Lung (tissue), 11 donors: ENCODE measurements at regions not wholly inside any gene's neighbourhood (a gene's known extent, or its start where the extent isn't known, plus 50 kb on each side); places are given as distances from the start of the nearest gene placed in this dataset.

ENCODE experiments used
- ATAC-seq: fragments of 200-7000 bp; cut with Tn5 transposase; one replicate; pipeline ENCODE4 v1.9.1; 2020; ENCODE audit warnings: moderate number of reproducible peaks; ENCODE audit not compliant: insufficient read depth, low FRiP score
- DNase-seq, 3 donors: peaks; one replicate each; pipeline ENCODE4 v3.0.0-alpha.2; 2013 to 2017
- H3K27ac ChIP-seq, 2 donors: one replicate each; pipeline ENCODE4 v1.5.1; 2013; ENCODE audit warnings: mild to moderate bottlenecking in 2 of 2, moderate library complexity in 2 of 2, control low read depth in 1 of 2, inconsistent platforms in 1 of 2, low read depth in 1 of 2, low read length in 1 of 2
- H3K27me3 ChIP-seq, 3 donors: one replicate each; pipeline ENCODE4 v1.5.1; 2013; ENCODE audit warnings: low read length in 2 of 3; ENCODE audit not compliant: control insufficient read depth in 3 of 3, insufficient read depth in 3 of 3
- H3K36me3 ChIP-seq, 4 donors: one replicate each; pipeline ENCODE4 v1.5.1; 2013; ENCODE audit warnings: low read length in 4 of 4, mild to moderate bottlenecking in 1 of 4, moderate library complexity in 1 of 4; ENCODE audit not compliant: control insufficient read depth in 4 of 4, insufficient read depth in 4 of 4
- H3K4me1 ChIP-seq, 5 donors: one replicate each; pipeline ENCODE4 v1.5.1; 2013; ENCODE audit warnings: low read length in 5 of 5, mild to moderate bottlenecking in 2 of 5, moderate library complexity in 1 of 5; ENCODE audit not compliant: control insufficient read depth in 5 of 5, insufficient read depth in 5 of 5
- H3K4me3 ChIP-seq: one replicate; pipeline ENCODE4 v1.5.1; 2013; ENCODE audit warnings: mild to moderate bottlenecking, control low read depth, moderate library complexity
- H3K9ac ChIP-seq, 2 donors: one replicate each; pipeline ENCODE4 v1.5.1; 2013; ENCODE audit warnings: low read length in 2 of 2, control low read depth in 1 of 2; ENCODE audit not compliant: insufficient read depth in 1 of 2
- H3K9me3 ChIP-seq, 4 donors: one replicate each; pipeline ENCODE4 v1.5.1; 2013; ENCODE audit warnings: low read length in 3 of 4, mild to moderate bottlenecking in 1 of 4, moderate library complexity in 1 of 4; ENCODE audit not compliant: control insufficient read depth in 4 of 4, insufficient read depth in 3 of 4
- WGBS, 2 donors: extraction: QIAGEN DNeasy Blood & Tissue Kit; methylation state at CpG; one replicate each; pipeline ENCODE4 v1.1.7; 2013; 5-methylcytosine and 5-hydroxymethylcytosine counted together
- TF ChIP-seq, protein P1 (sequence below): IDR thresholded peaks from 2 replicates; pipeline ENCODE4 v1.5.1; 2012; ENCODE audit warnings: mild to moderate bottlenecking; ENCODE audit errors: control extremely low read depth, extremely low read depth
- donor health status: control.
- donor health status: control.
- donor health status: Bipolar disorder and iron deficiency.
- donor health status: healthy.
- donor health status: DM: yes; HTN: yes; CAD: no.

GRCh38 chr2:6358546-6358945, 507.2 kb downstream of the CMPK2 start:
- H3K27ac ChIP-seq = no peak overlapping the region
- H3K9ac ChIP-seq = no peak overlapping the region
- ATAC-seq (no peak), DNase-seq (no peak)
- no peaks in the 10 kb centered on the region for H3K27me3 ChIP-seq
- H3K36me3 ChIP-seq = no peaks in the 10 kb centered on the region
- TF ChIP-seq, protein P1, sequence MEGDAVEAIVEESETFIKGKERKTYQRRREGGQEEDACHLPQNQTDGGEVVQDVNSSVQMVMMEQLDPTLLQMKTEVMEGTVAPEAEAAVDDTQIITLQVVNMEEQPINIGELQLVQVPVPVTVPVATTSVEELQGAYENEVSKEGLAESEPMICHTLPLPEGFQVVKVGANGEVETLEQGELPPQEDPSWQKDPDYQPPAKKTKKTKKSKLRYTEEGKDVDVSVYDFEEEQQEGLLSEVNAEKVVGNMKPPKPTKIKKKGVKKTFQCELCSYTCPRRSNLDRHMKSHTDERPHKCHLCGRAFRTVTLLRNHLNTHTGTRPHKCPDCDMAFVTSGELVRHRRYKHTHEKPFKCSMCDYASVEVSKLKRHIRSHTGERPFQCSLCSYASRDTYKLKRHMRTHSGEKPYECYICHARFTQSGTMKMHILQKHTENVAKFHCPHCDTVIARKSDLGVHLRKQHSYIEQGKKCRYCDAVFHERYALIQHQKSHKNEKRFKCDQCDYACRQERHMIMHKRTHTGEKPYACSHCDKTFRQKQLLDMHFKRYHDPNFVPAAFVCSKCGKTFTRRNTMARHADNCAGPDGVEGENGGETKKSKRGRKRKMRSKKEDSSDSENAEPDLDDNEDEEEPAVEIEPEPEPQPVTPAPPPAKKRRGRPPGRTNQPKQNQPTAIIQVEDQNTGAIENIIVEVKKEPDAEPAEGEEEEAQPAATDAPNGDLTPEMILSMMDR = no peak
- no peaks in the 10 kb centered on the region for H3K4me1 ChIP-seq
- H3K4me3 ChIP-seq = no peak overlapping the region
- H3K9me3 ChIP-seq = peaks cover 0 to 5% (median 0%) of the 10 kb centered on the region in 4 donors
- 80 to 84% methylated on average over 5 of the region's 5 CpGs for WGBS, 2 donors

DNA sequence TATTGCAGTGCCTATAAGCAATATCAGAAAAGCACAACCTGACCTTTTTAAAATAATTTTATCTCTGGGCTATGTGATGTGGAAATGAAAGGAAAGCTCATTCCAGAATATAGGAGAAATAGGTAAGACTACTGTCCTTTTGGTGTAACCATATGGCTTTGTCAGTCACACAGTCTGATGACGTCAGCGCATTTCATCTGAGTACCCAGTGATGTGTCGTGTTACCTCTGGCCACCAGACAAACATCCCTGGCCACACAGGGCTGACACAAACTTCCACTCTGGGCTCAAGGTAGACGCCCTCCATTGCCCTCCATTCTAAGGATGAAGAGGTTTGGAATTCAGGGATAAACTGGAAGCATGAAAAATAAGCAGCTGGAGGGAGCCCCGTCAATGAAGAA, 506.7 kb downstream of the CMPK2 start:
- H3K9ac ChIP-seq = no peak overlapping the region
- 89 to 94% methylated on average over 5 of the region's 5 CpGs for WGBS, 2 donors
- no peak for DNase-seq
- no peaks in the 10 kb centered on the region for H3K4me1 ChIP-seq
- H3K27ac ChIP-seq = no peak overlapping the region
- no peaks in the 10 kb centered on the region for H3K27me3 ChIP-seq
- ATAC-seq = no peak
- H3K4me3 ChIP-seq = no peak overlapping the region
- peaks cover 0 to 5% (median 0%) of the 10 kb centered on the region in 4 donors for H3K9me3 ChIP-seq
- TF ChIP-seq, protein P1 = no peak
- H3K36me3 ChIP-seq = no peaks in the 10 kb centered on the region

DNA sequence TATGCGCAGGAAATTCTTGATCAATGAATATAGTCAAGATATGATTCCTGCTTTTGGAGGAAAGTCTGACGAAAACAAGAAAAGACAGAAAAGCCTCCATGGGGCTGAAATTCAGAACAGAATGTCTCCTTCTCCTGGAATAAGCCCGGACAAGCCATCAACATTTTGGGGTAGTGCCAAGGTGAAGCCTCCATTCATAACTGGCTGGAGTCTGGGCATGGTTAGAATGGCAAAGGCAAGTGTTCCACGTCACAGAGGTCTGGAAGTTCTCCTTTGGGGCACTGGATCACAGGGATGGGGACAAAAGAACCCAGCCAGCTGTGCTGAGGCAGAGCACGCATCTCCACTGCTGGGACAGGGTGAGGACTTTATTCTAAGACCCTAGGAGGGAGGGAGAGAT, 505.7 kb downstream of the CMPK2 start:
- no peaks in the 10 kb centered on the region for H3K36me3 ChIP-seq
- ATAC-seq = no peak

More for the DNA sequence above, 505.7 kb downstream of the CMPK2 start:
- TF ChIP-seq, protein P1 = no peak
- 66 to 73% methylated on average over 5 of the region's 5 CpGs for WGBS, 2 donors
- H3K9me3 ChIP-seq = peaks cover 0 to 5% (median 0%) of the 10 kb centered on the region in 4 donors
- H3K27ac ChIP-seq = no peak overlapping the region
- no peak overlapping the region for H3K4me3 ChIP-seq
- H3K4me1 ChIP-seq = no peaks in the 10 kb centered on the region
- H3K9ac ChIP-seq = no peak overlapping the region
- no peaks in the 10 kb centered on the region for H3K27me3 ChIP-seq
- no peak for DNase-seq
